ENCODE measurements at regions not wholly inside any gene's neighbourhood (a gene's known extent, or its start where the extent isn't known, plus 50 kb on each side); places are given as distances from the start of the nearest gene placed in this dataset.

- TF ChIP-seq PHF8 (conservative IDR thresholded peaks at IDR 0.05; ENCODE audit: low read depth, low read length) (no peak), CTCF (IDR thresholded peaks at IDR 0.05; ENCODE audit: control extremely low read depth in 1 of 3, insufficient read depth in 1 of 3, low read depth in 1 of 3, low read length in 3 of 3) (no peak), TEAD4 (IDR thresholded peaks at IDR 0.05; ENCODE audit: low read depth, low read length) (no peak), SIX5 (IDR thresholded peaks at IDR 0.05; ENCODE audit: low read depth, low read length) (no peak), CREB1 (IDR thresholded peaks at IDR 0.05) (no peak), HDAC2 (IDR thresholded peaks at IDR 0.05; ENCODE audit: borderline replicate concordance in 1 of 2, low read depth in 2 of 2, low read length in 2 of 2) (no peak), KDM1A (IDR thresholded peaks at IDR 0.05; ENCODE audit: borderline replicate concordance, low read length) (no peak), TAF1 (IDR thresholded peaks at IDR 0.05; ENCODE audit: low read depth, low read length) (no peak), ZNF274 (IDR thresholded peaks at IDR 0.05; ENCODE audit: borderline replicate concordance, extremely low read depth, low read length) (no peak), JUND (IDR thresholded peaks at IDR 0.05; ENCODE audit: low read length) (no peak), BRCA1 (IDR thresholded peaks at IDR 0.05; ENCODE audit: low read depth, low read length) (no peak), NRF1 (IDR thresholded peaks at IDR 0.05; ENCODE audit: low read depth, low read length) (no peak), POLR2A (IDR thresholded peaks at IDR 0.05; ENCODE audit: control extremely low read depth in 1 of 2, low read depth in 2 of 2, low read length in 2 of 2) (no peak)
These were observed 237.2 kb downstream of the BUB3 start for GRCh38 chr10:123391275-123392028.

All from H1 (cell line).